Retinal pigment epithelial cell (primary cell): ENCODE measurements at regions not wholly inside any gene's neighbourhood (a gene's known extent, or its start where the extent isn't known, plus 50 kb on each side); places are given as distances from the start of the nearest gene placed in this dataset.

ENCODE experiments used
- DNase-seq: peaks from one replicate; pipeline ENCODE4 v3.0.0-alpha.2; 2010; ENCODE audit warnings: low read depth
- H3K4me3 ChIP-seq: 2 replicates; pipeline ENCODE4 v1.5.1; 2011; ENCODE audit warnings: mild to moderate bottlenecking, low read length, control low read depth, moderate library complexity
- TF ChIP-seq, protein P1 (sequence below): conservative IDR thresholded peaks from 2 replicates; pipeline ENCODE4 v1.5.1; 2011; ENCODE audit warnings: low read depth, low read length, control low read depth, inconsistent platforms

DNA sequence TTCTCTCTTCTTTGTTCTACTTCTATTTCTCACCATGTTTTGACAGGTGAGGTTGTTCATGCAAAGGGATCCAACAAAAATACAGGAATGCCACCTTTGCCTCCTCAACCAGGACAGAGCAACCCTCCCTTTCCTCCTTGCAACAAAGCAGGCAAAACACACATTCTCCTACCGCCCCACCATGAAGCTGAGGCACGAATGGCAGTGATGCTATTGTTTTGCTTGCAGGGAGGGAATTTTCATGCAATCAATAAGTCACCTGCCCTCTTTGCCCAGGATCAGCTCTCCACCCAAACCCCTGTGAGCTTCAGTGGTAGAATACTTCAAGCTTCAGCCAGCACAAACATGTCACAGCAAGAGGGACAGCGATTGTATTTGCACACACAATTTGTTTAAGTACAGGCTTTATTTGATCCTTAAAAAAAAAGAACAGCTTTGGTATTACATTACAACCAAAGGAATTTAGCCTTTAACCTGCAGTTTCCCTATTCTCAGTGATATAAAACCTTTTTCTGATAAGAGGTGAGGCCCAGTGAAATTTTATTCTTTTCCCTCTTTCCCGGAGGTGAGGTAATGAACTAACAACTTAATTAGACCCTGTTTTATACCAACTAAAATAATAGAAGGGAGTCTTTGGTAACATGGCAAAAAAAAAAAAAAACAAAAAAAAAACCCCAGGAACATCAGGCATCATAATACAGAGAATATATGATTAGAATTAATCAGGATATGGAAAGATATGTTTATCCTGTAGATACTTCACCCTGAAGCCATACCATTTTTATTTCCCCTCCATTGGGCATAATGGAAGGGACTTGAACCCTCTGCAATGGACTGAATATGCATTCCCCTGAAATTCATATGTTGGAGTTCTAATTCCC is 87.0 kb upstream of the EEA1 start:
- no peak for DNase-seq
- H3K4me3 ChIP-seq, result no peak overlapping the region
- TF ChIP-seq, protein P1, sequence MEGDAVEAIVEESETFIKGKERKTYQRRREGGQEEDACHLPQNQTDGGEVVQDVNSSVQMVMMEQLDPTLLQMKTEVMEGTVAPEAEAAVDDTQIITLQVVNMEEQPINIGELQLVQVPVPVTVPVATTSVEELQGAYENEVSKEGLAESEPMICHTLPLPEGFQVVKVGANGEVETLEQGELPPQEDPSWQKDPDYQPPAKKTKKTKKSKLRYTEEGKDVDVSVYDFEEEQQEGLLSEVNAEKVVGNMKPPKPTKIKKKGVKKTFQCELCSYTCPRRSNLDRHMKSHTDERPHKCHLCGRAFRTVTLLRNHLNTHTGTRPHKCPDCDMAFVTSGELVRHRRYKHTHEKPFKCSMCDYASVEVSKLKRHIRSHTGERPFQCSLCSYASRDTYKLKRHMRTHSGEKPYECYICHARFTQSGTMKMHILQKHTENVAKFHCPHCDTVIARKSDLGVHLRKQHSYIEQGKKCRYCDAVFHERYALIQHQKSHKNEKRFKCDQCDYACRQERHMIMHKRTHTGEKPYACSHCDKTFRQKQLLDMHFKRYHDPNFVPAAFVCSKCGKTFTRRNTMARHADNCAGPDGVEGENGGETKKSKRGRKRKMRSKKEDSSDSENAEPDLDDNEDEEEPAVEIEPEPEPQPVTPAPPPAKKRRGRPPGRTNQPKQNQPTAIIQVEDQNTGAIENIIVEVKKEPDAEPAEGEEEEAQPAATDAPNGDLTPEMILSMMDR, result no peak

DNA sequence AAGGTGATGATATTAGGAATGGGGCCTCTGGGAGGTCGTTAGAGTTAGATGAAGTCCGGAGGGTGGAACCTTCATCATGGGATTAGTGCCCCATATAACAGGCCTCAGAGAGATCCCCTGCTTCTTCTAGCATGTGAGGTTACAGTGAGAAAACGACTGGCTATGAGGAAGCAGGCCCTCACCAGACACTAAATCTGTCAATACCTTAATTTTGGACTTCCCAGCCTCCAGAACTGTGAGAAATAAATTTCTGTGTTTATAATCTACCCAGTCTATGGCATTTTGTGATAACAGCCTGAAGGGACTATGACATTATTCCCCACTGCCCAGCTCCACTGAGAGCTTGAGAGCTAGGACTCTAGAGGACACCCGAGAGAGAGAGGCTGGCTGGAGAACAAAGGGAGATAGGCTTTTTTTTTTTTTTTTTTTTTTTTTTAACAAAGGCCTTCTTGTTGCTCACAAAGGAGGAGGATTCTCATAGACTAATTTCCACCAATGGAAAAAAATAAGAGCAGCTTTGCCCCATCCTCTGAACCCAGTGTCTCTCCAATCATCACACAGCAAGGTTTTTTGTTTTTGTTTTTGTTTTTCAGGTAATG is 87.8 kb upstream of the EEA1 start:
- no peak overlapping the region for H3K4me3 ChIP-seq
- TF ChIP-seq, protein P1, result no peak
- no peak for DNase-seq

DNA sequence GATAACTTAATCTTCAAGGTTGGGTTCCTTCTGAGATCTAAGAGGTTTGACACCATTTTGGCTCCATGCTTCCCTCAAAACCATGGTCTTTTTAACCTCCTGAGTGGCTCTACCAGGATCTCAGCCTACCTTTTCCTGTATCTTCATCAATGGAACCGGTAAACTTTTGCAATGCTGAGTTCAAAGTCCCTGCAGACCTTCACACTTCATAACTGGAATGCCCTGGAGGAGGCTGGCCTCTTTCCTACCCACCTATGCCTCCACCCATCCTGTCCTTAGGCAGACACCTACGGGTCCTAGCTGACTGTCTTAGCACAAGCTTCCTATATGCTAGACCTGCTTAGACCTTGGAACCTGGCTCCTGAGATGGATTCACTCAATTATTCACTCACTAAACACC is 89.5 kb upstream of the EEA1 start:
- no peak overlapping the region for H3K4me3 ChIP-seq
- TF ChIP-seq, protein P1, result no peak
- no peak for DNase-seq

DNA sequence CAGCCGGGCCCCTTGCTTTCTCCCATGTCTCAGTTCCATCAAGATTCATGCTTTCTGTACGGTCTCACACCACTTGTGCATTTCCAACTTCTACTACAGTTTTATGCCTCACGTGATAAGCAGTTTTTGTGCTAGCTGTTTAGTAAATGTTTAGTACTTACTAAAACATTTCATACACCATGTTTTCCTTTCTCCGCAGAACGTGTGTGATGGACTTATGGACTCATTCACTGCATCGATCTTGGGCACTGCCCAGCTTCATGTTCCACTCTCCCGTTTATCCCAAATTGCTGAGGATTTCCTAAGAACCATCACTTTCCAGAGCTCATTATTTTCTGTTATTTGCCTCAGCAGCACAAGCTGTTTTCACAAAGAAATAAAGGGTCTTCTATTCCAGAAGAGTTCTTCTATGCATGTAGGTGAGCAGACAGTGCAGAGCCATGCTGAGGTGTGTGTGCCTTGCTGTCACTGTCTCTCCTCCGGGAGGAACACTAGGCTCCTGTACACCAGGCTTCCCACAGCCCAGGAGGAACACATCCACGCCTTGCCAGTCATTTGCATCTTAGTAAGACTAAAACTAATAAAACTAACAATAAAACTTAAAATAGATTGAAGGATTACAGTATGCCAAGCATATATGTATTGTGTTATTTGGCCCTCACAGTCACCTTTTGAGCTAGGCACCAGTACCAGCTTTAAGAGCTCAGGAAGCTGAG is 90.3 kb upstream of the EEA1 start:
- DNase-seq, result no peak
- TF ChIP-seq, protein P1, result no peak
- H3K4me3 ChIP-seq, result no peak overlapping the region

DNA sequence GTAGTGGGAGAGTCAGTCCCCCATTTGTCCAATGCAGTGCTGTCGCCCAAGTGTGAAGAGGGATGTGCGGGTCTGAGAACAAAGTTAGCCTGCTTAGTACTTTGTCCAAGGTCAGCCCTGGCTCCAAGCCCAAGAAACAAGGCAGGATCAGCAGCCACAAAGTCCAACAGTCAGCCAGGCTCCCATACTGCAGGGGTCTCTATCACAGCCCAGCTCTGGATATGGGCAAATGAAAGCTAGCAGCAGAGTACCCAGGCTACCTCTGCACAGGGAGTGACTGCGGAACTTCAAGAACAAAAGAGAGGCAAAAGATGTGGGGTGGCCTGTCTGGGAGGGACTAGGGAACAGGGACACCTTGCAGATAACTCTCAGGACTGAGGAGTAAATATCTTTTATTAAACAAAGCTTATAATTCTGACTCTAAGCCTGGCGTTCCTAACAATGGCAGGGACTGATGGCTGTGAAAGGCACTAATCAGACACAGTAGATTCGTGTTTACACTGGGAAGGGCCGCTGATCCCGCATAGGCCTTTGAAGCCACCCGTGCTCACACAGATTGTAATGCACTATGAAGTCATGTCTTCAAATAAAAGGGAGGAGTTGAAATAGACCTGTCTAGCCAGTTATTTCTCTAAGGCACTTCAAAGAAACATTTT is 91.0 kb upstream of the EEA1 start:
- TF ChIP-seq, protein P1, result no peak
- no peak overlapping the region for H3K4me3 ChIP-seq
- no peak for DNase-seq

DNA sequence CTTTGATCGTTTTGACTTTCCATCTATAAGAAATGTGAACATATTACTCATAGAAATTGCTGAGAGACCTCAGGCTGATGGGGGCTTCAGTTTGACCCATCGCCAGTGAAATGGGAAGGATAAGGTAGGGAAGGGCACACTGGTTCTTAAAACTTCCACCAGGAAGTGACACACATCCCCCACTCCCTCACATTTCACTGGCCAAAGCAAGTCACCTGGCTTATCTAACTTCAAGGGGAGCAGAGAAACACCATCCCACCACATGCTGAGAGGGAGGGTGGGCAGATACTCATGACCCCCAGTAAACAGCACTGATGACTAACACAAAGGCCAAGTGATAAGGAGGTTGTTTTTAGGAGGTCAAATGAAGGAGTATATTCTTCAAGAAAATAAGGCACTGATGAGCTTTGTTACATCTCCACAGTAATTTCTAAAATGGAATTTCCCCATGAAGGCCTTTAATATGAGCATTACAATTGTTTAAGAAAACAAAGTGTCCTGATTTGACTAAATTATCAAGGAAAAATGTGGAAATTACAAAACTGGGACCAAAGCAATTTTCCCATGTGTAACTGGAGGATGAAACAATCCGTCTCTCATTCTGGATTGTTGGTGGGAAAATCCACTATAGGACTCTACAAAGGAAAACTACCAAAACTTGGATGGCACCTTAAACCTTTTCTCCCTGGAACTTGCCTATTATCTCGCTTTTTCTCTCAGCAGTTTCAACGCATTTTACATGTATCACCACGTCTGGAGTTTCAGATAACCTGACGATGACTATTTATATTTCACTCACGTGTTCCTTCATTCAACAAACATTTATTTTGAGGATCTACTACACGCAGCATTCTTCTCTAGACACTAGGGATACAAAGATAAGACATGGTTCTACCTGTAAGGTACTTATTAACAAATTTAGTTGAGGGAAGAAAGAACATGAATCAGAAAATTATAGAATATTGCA is 91.8 kb upstream of the EEA1 start:
- TF ChIP-seq, protein P1, result no peak

More for the DNA sequence above, 91.8 kb upstream of the EEA1 start:
- no peak for DNase-seq
- no peak overlapping the region for H3K4me3 ChIP-seq
